IPS-NIHi7 (cell line): ENCODE measurements at regions not wholly inside any gene's neighbourhood (a gene's known extent, or its start where the extent isn't known, plus 50 kb on each side); places are given as distances from the start of the nearest gene placed in this dataset.

Experiments used
- DNase-seq: peaks from one replicate; pipeline ENCODE4 v3.0.0; 2012; ENCODE audit warnings: mixed read lengths; ENCODE audit errors: extremely low spot score

DNA sequence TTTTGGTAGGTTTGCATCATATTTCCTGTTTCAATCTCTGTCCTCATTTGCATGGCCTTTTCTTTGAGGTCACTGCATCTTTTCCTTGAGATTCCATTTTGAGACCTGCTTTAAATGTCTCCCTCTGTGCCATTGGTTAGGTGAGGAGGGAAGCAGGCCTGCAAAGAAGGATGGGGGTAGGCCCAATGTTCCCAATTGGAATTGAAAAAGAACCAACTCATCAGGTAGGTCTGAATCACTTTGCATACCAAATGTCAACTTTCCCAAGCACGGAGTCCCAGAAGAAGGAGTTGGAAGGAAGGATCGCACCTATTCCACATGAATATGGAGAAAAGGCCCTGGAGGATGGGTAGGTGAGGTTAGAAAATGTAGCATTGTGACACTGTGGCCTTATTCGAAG lies 318.5 kb downstream of the BLID start:
- DNase-seq: no peak

DNA sequence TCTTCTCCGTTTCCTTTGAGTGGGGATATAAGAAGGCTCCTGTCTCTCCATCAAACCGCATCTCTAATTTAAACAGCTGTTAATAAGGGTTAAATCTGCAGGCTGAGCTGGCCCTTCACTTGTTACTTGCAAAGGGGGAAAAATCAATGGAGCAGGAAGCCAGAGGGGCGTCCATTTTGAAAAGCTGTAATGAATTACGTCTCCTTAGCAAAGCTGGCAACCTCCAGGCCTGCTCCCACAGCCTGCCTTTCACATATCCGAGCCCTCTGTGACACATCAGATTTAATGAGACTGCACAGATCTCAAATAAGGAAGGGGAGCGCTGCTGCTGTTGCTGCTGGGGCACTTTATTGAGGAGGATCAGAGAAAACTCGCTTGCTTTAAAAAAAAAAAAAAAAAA lies 320.8 kb downstream of the BLID start:
- no peak for DNase-seq

DNA sequence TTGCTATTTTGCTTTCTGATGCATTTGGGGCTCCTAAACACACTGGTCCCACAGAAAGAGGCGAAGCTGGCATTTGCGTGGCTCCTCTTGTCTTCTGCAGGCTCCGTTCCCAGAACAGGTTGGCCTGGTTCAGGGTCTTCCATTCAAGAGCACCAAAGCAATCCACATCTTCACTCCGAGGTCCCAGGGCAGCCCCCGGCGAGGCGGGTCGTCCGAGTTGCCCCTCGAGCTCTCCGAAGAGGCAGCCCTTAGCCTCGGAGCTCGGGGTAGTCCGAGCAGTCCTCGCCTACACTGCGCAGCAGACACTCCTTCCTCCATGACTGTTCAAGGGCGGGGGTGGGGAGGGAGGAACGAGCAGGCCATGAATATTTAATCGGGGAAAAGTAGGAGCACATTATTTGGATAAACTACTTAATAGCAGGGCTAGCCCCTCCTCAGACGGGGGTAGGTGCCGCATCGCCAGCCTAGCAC lies 321.3 kb downstream of the BLID start:
- no peak for DNase-seq

- no peak for DNase-seq
Measured at GRCh38 chr11:121793916-121794315, 322.1 kb downstream of the BLID start.

DNA sequence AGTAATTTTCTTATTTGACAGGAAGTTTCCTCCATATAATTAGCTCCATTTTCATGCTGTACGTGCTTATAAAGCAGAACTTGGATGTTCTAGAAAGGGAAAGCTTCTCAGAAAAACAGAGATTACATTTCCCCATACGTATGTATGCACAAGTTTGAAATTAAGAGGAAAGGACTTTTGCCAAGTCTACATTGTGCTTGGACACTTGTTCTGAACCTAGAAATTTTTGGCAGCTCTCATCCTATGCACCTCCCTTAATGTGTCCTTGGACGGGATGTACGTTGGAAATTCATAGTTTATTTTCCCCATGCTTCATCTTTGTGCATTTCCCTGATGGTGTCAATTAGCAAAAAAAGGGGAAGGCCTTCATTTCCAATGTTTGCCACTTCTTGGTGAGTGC lies 322.7 kb downstream of the BLID start:
- DNase-seq: no peak

DNA sequence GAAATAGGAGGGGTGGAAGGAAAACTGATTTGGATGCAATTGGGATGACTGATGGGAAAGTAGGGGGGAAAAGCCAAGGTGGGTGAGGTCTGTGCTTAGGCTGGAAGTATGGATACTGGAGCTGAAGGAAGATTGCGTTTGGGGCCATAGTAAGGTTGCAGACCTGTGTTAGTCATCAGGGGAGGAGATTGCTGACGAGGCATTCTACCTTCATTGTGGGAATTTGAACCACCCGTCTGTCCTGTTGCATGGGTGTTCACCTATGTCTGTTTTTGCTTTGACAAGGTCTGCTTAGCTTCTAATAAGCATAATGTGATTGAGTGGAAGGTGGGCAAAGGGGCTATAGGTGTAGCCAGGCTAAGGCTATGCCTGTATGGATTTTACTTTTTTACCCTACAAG lies 323.8 kb downstream of the BLID start:
- no peak for DNase-seq

GRCh38 chr11:121790430-121790829 lies 325.6 kb downstream of the BLID start:
- no peak for DNase-seq

- DNase-seq: no peak
Measured at GRCh38 chr11:121780971-121781370, 328.2 kb upstream of the SORL1-AS1 start.

DNA sequence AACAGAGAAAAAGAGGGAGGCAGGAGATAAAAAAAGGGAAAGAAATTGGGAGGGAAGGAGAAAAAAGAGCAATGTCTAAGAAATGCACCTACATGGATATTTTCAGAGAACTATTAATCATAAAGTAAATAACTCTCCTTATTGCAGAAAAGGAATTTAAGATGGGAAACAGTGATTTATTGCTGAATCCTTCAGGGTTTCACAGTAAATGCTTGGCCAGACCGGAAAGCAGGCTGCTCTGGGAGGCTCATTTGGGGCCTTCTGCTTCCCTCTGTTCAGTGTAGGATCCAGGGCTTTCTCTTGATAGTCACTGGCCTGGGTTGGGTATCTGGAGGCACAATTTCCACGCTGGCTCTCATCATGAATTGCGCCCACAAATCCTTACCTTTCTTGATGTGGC lies 324.3 kb upstream of the SORL1-AS1 start:
- DNase-seq: no peak

DNA sequence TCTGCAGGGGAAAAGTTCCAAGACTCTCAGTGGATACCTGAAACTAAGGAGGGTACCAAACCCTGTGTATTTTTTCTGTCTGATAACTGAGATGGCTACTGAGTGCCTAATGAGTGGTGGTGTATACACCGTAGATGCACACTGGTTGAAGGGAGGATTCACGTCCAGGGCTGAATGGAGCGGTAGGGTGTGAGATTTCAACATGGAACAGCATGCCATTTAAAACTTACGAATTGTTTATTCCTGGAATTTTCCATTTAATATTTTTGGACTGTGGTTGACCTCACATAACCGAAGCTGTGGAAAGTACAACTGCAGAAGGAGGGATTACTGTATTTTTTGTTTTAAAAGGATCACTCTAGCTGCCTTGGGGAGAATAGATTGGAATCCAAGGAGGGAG lies 322.5 kb upstream of the SORL1-AS1 start:
- DNase-seq: no peak

- no peak for DNase-seq
Measured at GRCh38 chr11:121773076-121773475, 320.3 kb upstream of the SORL1-AS1 start.

DNA sequence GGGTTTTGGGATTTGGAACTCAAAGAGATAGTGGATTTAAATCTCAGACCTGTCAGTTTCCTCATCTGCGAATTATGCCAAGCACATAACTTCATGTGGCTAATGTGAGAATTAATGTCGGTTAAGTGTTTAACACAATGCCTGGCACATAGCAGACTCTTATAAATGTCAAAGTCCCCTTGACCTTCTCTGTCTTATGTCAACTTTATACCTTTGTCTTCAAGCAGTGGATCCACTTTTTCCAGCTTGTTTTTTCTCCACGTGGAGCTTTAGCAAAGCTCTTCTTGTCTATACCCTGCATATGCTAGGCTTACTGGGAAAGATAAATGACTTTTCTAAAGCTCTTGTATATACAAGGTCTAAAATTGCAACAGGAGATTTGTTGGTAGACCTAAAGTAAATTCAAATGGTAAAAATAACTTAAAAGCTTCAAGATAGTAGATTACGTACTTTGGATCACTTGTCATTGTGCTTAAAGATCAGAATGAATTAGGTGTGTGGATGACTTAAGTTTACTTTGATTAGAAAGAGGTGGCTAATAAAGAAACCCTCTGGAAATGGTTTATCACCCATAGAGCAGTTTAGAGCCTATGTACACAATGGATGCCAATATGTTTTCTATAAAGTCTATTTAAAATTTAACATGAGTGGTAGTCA lies 318.3 kb upstream of the SORL1-AS1 start:
- DNase-seq: no peak

DNA sequence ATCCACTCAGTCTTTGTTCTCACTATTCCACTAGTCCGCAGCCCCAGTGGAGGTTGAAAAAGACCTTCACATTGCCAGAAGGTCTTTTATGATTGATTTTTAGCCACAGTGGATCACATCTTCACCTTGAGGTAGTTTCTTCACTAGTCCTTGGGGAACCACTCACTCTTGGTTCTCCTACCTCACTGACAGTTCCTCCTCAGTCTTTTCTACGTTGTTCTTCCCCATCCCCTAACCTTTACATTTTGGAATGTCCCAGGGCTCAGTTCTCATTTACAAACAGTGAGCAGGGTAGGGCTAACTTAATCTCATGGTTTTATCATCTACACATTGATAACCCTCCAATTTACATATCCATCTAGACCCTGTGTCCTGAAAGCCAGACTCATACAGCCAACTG lies 316.4 kb upstream of the SORL1-AS1 start:
- no peak for DNase-seq

DNA sequence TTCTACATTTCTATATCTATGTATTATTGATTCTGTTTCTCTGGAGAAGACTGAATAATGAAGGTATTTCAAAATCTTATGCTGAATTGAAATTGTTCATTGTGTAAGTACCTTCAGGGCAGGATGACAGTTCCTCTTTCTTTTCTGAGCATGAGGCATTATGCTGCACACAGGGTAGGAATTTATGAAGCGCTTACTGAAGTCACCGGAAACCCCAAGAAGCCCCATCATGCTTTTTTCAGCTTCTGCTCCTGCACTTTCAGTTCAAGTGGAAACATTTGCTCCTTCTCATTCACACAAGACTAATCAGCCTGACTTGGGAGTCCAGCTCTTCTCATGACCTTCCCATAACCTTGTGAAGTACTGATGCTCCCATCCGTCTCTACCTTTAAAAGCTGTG lies 314.7 kb upstream of the SORL1-AS1 start:
- DNase-seq: no peak

DNA sequence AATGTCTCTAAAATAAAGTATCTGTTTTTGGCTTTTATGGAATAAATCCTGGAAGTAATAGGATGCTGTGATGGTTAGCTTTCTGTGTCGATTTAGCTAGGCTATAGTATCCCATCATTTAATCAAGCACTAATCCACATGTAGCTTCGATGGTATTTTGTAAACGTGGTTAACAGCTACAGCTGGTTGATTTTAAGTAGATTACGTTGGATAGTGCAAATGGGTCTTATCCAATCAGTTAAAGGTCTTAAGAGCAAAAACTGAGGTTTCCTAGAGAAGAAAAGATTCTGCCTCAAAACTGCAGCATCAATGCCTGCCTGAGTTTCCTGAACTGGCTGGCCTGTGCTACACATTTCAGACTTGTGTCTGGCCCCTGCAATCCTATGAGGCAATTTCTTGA lies 314.2 kb upstream of the SORL1-AS1 start:
- no peak for DNase-seq

- DNase-seq: no peak
Measured at GRCh38 chr11:121766166-121766565, 313.4 kb upstream of the SORL1-AS1 start.

DNA sequence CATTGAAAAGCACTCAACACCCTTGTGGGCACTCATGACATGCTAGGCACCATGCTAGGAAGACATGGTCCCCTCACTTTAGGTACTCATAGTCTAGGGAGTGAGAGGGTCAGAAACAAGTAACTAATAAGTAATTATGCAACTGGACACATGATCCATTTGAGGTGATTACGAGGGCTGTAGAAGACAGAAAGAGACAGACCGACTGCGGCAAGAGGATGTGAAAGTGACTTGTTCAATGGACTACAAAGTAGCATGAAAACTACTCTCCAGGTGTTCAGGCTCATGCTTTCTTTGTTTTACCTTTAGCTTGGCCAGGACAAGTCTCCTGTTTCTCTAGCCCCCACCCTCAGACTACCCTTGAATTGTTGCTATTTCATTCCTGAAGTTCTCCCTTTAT lies 310.8 kb upstream of the SORL1-AS1 start:
- no peak for DNase-seq

DNA sequence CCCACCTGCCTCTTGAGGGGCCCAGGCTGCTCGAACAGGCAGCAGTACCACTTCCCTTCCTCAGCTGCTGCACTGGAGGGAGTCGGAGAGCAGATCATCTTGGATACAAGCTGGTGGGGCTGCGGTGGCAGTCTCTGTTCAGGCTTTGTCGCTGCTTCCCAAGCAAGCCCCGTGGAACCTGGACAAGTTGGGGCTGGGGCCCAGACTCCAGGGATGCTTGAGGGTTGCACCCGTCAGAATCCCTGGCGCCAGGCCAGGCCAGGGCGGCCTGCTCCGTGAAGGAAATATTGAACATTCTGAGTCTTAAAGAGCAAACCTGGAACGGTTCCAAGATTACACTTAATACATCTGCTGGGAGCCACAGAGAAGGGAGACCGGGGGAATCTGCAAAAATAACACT lies 310.1 kb upstream of the SORL1-AS1 start:
- DNase-seq: peak; percentile 39

DNA sequence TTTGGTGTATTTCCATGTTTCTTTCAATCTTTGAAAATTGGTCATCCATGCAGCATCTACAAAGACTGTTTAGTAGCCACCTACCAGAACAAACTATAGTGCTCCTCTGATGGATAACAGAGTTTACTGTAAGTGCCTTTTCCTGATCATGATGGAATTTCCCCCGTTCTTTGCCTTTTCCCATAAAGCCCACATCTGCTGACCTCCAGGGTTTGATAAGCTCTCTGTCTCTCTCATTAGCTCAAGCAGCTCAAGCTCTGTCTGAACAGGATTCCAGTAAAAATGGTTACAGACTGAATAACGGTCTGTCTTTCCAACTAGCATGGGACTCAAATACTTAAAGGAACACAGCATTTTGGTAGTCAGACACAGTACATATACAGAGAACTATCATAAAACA lies 308.4 kb upstream of the SORL1-AS1 start:
- no peak for DNase-seq

GRCh38 chr11:121757480-121758125 lies 304.8 kb upstream of the SORL1-AS1 start:
- no peak for DNase-seq

GRCh38 chr11:121755906-121756305 lies 303.1 kb upstream of the SORL1-AS1 start:
- DNase-seq: no peak

- DNase-seq: no peak
Measured at GRCh38 chr11:121755191-121755590, 302.4 kb upstream of the SORL1-AS1 start.

DNA sequence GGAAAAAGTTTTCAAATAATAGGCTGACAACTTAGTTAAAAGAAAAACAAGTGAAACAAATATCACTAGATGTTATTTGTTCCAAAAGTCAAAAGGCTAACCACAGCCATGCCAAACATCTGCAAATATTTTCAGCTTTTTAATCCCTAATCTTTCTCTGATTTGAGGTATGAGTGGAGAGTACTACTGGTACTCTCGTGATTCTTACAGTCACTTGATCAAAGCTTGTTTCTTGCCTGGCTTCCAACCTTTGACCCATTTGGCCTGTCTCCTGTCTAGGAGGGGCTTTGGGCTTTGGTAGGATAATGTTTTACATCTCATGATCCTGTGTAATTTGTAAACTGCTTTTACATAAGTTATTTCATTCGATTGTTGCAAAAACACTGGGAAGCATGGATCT lies 301.8 kb upstream of the SORL1-AS1 start:
- no peak for DNase-seq

DNA sequence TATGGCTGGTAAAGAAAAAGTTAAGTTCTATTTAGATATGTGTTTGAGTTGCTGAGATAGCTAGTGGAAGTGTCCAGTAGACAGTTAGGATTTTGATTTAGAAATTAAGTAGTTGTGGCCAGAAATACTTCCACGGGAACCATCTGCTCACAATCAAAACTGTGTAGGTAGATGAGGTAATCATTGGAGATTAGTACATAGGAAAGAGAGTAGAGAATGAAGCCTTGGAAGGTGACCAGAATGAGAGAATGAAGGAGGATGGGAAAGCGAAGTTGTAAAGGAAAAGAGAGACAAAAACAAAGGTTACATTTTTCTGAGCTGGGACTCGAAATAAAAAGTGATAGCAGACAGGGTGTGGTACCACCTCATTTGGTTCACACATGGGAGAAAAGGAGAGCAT lies 296.9 kb upstream of the SORL1-AS1 start:
- DNase-seq: no peak
